Breast epithelium (tissue), 4 donors: ENCODE measurements at regions not wholly inside any gene's neighbourhood (a gene's known extent, or its start where the extent isn't known, plus 50 kb on each side); places are given as distances from the start of the nearest gene placed in this dataset.

Experiments
- DNase-seq, 2 donors: peaks; one replicate each; pipeline ENCODE4 v3.0.0-alpha.2; 2019; ENCODE audit warnings: low spot score in 2 of 2
- H3K27ac ChIP-seq, 2 donors: fragments of 200-600 bp; sonication (generic) in 1 of 2; one replicate each; pipeline ENCODE4 v1.5.1; 2016 to 2019; ENCODE audit warnings: mild to moderate bottlenecking in 1 of 2
- H3K27me3 ChIP-seq, 2 donors: fragments of 200-600 bp; sonication (generic) in 1 of 2; one replicate each; pipeline versions ENCODE4 v1.5.1 to v1.6.0; 2017 to 2019; ENCODE audit warnings: control low read depth in 1 of 2, mild to moderate bottlenecking in 1 of 2
- H3K36me3 ChIP-seq: fragments of 200-600 bp; one replicate; pipeline ENCODE4 v1.5.1; 2019
- H3K4me1 ChIP-seq, 2 donors: fragments of 200-600 bp; sonication (generic); one replicate each; pipeline ENCODE4 v1.5.1; 2016 to 2019; ENCODE audit warnings: control low read depth in 1 of 2
- H3K4me3 ChIP-seq, 3 donors: fragments of 200-600 bp; sonication (generic); 1 replicate in 2 of 3; 2 replicates in 1 of 3; pipeline ENCODE4 v1.5.1; 2016 to 2019; ENCODE audit warnings: mild to moderate bottlenecking in 3 of 3, moderate library complexity in 2 of 3
- H3K9me3 ChIP-seq, 2 donors: fragments of 200-600 bp; sonication (generic) in 1 of 2; one replicate each; pipeline ENCODE4 v1.5.1; 2016 to 2019; ENCODE audit warnings: control low read depth in 1 of 2
- POLR2A ChIP-seq: fragments of 450-650 bp; IDR thresholded peaks from one replicate; pipeline ENCODE4 v1.6.1; 2016; ENCODE audit warnings: antibody characterized with exemption, mild to moderate bottlenecking, moderate library complexity
- POLR2AphosphoS5 ChIP-seq, 3 donors: sonication (generic); formaldehyde crosslinking; IDR thresholded peaks; one replicate each; pipeline ENCODE4 v1.6.1; 2017; ENCODE audit warnings: antibody characterized with exemption in 3 of 3
- intact Hi-C: fragments of 100-400 bp; cut with DNase I; formaldehyde crosslinking; loops from one replicate; pipeline ENCODE4 v1.15.1; 2023; ENCODE audit warnings: low total_unique reads
- TF ChIP-seq, protein P1 (sequence below), 3 donors: fragments of 450-650 bp; IDR thresholded peaks; one replicate each; pipeline ENCODE4 v1.5.1; 2016 to 2017; ENCODE audit warnings: antibody characterized with exemption in 3 of 3, mild to moderate bottlenecking in 3 of 3, moderate library complexity in 3 of 3

DNA sequence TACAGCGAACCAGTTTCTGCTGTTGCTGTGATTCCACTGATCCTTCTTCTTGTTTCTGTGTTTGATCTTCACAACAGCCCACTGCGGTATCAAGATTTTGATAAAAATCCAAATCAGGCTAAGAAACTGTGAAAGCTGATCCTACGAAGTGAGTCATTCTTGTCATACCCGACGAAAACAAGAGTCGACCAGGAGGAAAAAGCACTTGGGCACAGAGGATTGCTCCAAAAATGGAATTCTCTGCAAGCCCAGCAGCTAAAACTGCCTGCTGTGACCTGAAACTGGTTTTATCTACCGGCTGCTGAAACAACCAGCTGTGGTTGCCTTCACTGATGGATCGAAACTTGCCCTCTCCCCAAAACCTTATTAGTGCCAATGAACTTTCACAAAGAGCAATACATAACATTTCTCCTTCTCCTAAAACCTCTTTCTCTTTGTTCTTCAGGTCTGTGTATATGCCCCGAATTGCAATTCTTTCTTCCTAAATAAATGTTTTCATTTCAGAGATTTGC lies 607.0 kb upstream of the PRKX start:
- Histone ChIP-seq H3K4me3 (no peak overlapping the region), H3K9me3 (no peaks in the 10 kb centered on the region), H3K36me3 (no peaks in the 10 kb centered on the region), H3K27me3 (peaks cover 0 to 10% of the 10 kb centered on the region in 2 donors), H3K4me1 (no peaks in the 10 kb centered on the region), H3K27ac (no peak overlapping the region)
- DNase-seq, result no peak
- intact Hi-C loops, result no loop called here
- TF ChIP-seq POLR2A (no peak), POLR2AphosphoS5 (IDR thresholded peaks at IDR 0.05) (no peak)
- TF ChIP-seq, protein P1, sequence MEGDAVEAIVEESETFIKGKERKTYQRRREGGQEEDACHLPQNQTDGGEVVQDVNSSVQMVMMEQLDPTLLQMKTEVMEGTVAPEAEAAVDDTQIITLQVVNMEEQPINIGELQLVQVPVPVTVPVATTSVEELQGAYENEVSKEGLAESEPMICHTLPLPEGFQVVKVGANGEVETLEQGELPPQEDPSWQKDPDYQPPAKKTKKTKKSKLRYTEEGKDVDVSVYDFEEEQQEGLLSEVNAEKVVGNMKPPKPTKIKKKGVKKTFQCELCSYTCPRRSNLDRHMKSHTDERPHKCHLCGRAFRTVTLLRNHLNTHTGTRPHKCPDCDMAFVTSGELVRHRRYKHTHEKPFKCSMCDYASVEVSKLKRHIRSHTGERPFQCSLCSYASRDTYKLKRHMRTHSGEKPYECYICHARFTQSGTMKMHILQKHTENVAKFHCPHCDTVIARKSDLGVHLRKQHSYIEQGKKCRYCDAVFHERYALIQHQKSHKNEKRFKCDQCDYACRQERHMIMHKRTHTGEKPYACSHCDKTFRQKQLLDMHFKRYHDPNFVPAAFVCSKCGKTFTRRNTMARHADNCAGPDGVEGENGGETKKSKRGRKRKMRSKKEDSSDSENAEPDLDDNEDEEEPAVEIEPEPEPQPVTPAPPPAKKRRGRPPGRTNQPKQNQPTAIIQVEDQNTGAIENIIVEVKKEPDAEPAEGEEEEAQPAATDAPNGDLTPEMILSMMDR (IDR thresholded peaks at IDR 0.05), result no peak

DNA sequence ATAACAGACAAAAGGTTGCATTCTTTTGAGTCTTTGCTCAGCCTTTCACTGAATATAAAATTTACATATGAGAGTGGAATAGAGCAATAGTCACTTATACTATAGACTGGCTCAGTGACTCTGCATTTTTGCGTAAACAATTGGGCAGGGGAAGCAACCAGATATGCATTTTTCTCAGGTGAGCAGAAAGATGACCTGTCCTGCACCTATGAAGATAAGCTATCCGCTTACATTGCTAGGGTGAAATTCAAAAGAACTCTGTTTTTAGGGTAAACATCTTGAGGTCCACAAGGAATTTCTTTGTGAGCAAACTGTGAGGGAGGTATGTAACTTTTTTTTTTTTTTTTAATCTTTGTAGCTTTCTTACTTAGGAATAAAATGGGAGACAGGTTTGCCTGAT lies 602.4 kb upstream of the PRKX start:
- Histone ChIP-seq H3K9me3 (no peaks in the 10 kb centered on the region), H3K36me3 (no peaks in the 10 kb centered on the region), H3K27ac (no peak overlapping the region), H3K27me3 (no peaks in the 10 kb centered on the region), H3K4me3 (no peak overlapping the region), H3K4me1 (no peaks in the 10 kb centered on the region)
- intact Hi-C loops, result no loop called here
- DNase-seq, result no peak
- TF ChIP-seq, protein P1 (IDR thresholded peaks at IDR 0.05), result no peak
- no peak for TF ChIP-seq POLR2AphosphoS5 (IDR thresholded peaks at IDR 0.05)
- no peak for TF ChIP-seq POLR2A

DNA sequence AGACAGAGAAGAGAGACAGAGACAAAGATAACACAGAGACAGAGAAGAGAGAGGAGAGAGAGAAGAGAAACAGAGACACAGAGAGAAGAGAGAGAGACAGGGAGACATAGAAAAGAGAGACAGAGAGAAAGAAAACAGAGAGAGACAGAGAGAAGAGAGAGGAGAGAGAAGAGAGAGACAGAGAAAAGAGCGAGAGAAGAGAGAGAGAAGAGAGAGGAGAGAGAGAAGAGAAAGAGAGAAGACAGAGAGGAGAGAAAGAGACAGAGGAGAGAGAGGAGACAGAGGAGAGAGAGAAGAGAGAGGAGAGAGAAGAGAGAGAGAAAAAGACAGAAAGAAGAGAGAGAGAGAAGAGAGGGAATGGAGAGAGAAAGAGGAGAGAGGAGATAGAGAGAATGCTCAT lies 601.1 kb upstream of the PRKX start:
- no peak for TF ChIP-seq POLR2AphosphoS5 (IDR thresholded peaks at IDR 0.05)
- TF ChIP-seq, protein P1 (IDR thresholded peaks at IDR 0.05), result no peak
- no peaks in the 10 kb centered on the region for H3K36me3 ChIP-seq
- H3K27ac ChIP-seq, result no peak overlapping the region
- no peaks in the 10 kb centered on the region for H3K4me1 ChIP-seq
- DNase-seq, result no peak
- H3K9me3 ChIP-seq, result no peaks in the 10 kb centered on the region
- H3K4me3 ChIP-seq, result no peak overlapping the region
- intact Hi-C loops, result no loop called here
- H3K27me3 ChIP-seq, result no peaks in the 10 kb centered on the region

DNA sequence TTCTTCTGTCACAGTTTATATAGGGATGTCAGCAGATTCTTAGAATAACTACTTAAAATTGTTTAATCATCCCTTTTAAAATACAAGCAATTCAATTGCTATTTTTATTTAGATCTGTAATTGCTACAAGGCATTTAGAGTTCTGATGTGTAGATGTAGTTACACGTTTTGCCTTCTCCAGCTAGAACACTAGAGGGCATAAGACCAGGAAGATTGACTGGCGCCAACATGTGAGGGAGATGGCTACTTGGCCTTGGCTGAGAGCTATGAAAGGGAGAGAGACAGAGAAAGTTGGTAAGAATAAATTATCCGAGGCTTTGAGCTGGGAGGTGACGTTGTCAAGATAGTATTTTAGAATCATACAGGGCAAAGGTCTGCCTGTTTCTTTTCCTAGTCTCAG lies 563.7 kb upstream of the PRKX start:
- no peaks in the 10 kb centered on the region for H3K36me3 ChIP-seq
- no peaks in the 10 kb centered on the region for H3K4me1 ChIP-seq
- no peaks in the 10 kb centered on the region for H3K27me3 ChIP-seq
- H3K4me3 ChIP-seq, result no peak overlapping the region
- TF ChIP-seq POLR2AphosphoS5 (IDR thresholded peaks at IDR 0.05), result no peak
- no peak for DNase-seq
- no peak overlapping the region for H3K27ac ChIP-seq
- intact Hi-C loops, result no loop called here
- peaks cover 0 to 3% of the 10 kb centered on the region in 2 donors for H3K9me3 ChIP-seq

DNA sequence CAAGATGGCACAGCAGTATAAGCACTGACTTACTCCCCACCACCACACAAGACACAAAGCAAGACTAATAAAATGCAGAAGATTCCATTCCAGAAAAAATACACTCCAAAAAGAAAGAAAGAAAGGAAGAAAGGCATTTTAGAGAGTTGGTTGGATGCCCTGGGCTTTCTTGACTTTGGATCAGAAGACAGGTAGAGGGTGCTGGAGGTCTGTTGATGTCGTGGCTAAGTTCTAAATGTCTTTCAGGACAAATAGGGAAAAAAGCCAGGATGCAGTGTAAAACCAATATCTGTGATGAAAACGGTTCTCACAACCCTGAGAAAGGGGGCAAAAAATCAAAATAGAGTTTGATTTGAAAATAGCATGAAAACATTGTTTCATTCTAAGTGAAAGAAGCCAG lies 555.2 kb upstream of the PRKX start:
- H3K9me3 ChIP-seq, result no peaks in the 10 kb centered on the region
- intact Hi-C loops, result no loop called here
- TF ChIP-seq, protein P1 (IDR thresholded peaks at IDR 0.05), result no peak
- TF ChIP-seq POLR2A (no peak), POLR2AphosphoS5 (IDR thresholded peaks at IDR 0.05) (no peak)
- H3K36me3 ChIP-seq, result no peaks in the 10 kb centered on the region
- no peaks in the 10 kb centered on the region for H3K4me1 ChIP-seq
- no peak overlapping the region for H3K4me3 ChIP-seq
- no peaks in the 10 kb centered on the region for H3K27me3 ChIP-seq
- no peak overlapping the region for H3K27ac ChIP-seq
- DNase-seq, result no peak

DNA sequence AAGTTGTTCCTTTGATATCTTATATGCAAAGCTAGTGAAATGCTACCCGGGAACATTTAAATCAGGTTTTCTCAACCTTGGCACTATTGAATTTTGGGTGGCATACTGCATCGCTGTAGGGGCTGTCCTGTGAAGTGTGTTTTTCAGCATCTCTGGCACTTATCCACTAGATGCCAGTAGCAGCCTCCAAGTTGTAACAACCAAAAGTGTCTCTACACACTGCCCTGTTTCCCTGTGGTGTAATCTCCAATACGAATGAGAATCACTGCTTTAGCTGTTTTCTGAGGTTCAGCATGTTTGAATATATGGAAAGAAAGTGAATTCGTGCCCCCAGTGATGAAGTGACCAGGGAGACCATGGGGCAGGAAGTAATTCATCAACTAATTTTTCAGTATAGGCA lies 551.6 kb upstream of the PRKX start:
- intact Hi-C loops, result no loop called here
- no peak for DNase-seq
- Histone ChIP-seq H3K9me3 (no peaks in the 10 kb centered on the region), H3K27ac (no peak overlapping the region), H3K27me3 (no peaks in the 10 kb centered on the region), H3K4me1 (no peaks in the 10 kb centered on the region), H3K36me3 (no peaks in the 10 kb centered on the region), H3K4me3 (no peak overlapping the region)
- TF ChIP-seq, protein P1 (IDR thresholded peaks at IDR 0.05), result no peak
